ENCODE measurements at regions not wholly inside any gene's neighbourhood (a gene's known extent, or its start where the extent isn't known, plus 50 kb on each side); places are given as distances from the start of the nearest gene placed in this dataset.
"Not testable (repeated sequence)": the region's sequence is repeated elsewhere in the genome, so short reads cannot be mapped to it uniquely, and the experiment has no call there.

GRCh38 chr10:22158426-22158825, 59.4 kb downstream of the EBLN1 start:
- DNase-seq, result no peak

- DNase-seq, result no peak
Observed at GRCh38 chr10:22156750-22157149, 61.1 kb downstream of the EBLN1 start.

GRCh38 chr10:22152403-22152802, 65.4 kb downstream of the EBLN1 start:
- no peak for DNase-seq

- DNase-seq, result no peak
Observed at GRCh38 chr10:22150842-22151241, 67.0 kb downstream of the EBLN1 start.

GRCh38 chr10:22148961-22149360, 68.9 kb downstream of the EBLN1 start:
- no peak for DNase-seq

GRCh38 chr10:22145873-22146272, 71.9 kb downstream of the EBLN1 start:
- DNase-seq, result not testable (repeated sequence)

GRCh38 chr10:22137542-22137941, 80.3 kb downstream of the EBLN1 start:
- DNase-seq, result no peak

- no peak for DNase-seq
Observed at GRCh38 chr10:22135591-22135990, 82.2 kb downstream of the EBLN1 start.

GRCh38 chr10:22133749-22134624, 83.8 kb downstream of the EBLN1 start:
- no peak for DNase-seq

GRCh38 chr10:22130824-22131223, 87.0 kb downstream of the EBLN1 start:
- DNase-seq, result not testable (repeated sequence)

- not testable (repeated sequence) for DNase-seq
Observed at GRCh38 chr10:22129612-22130011, 88.2 kb downstream of the EBLN1 start.

- not testable (repeated sequence) for DNase-seq
Observed at GRCh38 chr10:22121181-22121580, 96.6 kb downstream of the EBLN1 start.

- not testable (repeated sequence) for DNase-seq
Observed at GRCh38 chr10:22120072-22120471, 97.7 kb downstream of the EBLN1 start.

GRCh38 chr10:22119575-22119974, 98.2 kb downstream of the EBLN1 start:
- not testable (repeated sequence) for DNase-seq

- DNase-seq, result no peak
Observed at GRCh38 chr10:22111705-22112104, 106.1 kb downstream of the EBLN1 start.

GRCh38 chr10:22111260-22111659, 106.6 kb downstream of the EBLN1 start:
- DNase-seq, result no peak

- no peak for DNase-seq
Observed at GRCh38 chr10:22110761-22111160, 107.1 kb downstream of the EBLN1 start.

GRCh38 chr10:22105270-22105669, 101.7 kb upstream of the DNAJC1 start:
- no peak for DNase-seq

- DNase-seq, result no peak
Observed at GRCh38 chr10:22103701-22104470, 100.4 kb upstream of the DNAJC1 start.

- no peak for DNase-seq
Observed at GRCh38 chr10:22097696-22098095, 94.2 kb upstream of the DNAJC1 start.

GRCh38 chr10:22091260-22091659, 87.7 kb upstream of the DNAJC1 start:
- not testable (repeated sequence) for DNase-seq

GRCh38 chr10:22087402-22087738, 83.8 kb upstream of the DNAJC1 start:
- DNase-seq, result no peak

- peak; percentile 90 for DNase-seq
Observed at GRCh38 chr10:22086730-22087401, 83.3 kb upstream of the DNAJC1 start.

Measured in right hindlimb (tissue), 1 donor.